Omental fat pad (tissue), 3 donors: ENCODE measurements at regions not wholly inside any gene's neighbourhood (a gene's known extent, or its start where the extent isn't known, plus 50 kb on each side); places are given as distances from the start of the nearest gene placed in this dataset.

ENCODE experiments used
- ATAC-seq: fragments of 150-250 bp; one replicate; pipeline ENCODE4 v1.9.1; 2016; ENCODE audit warnings: mild to moderate bottlenecking, moderate library complexity; ENCODE audit not compliant: low FRiP score
- DNase-seq: peaks from one replicate; pipeline ENCODE4 v3.0.0-alpha.2; 2019; ENCODE audit warnings: low spot score
- CTCF ChIP-seq, 3 donors: fragments of 450-650 bp; IDR thresholded peaks; one replicate each; pipeline ENCODE4 v1.5.1; 2016 to 2017; ENCODE audit warnings: antibody characterized with exemption in 3 of 3, mild to moderate bottlenecking in 3 of 3, moderate library complexity in 2 of 3

GRCh38 chr2:129152514-129152913, 827.0 kb upstream of the RAB6C start:
- no peak for TF ChIP-seq CTCF (IDR thresholded peaks at IDR 0.05)
- no peak for ATAC-seq

GRCh38 chr2:129160879-129161278, 818.6 kb upstream of the RAB6C start:
- no peak for TF ChIP-seq CTCF (IDR thresholded peaks at IDR 0.05)
- no peak for ATAC-seq
- DNase-seq = no peak

More at GRCh38 chr2:129152514-129152913, 827.0 kb upstream of the RAB6C start:
- DNase-seq = no peak

GRCh38 chr2:129164220-129164949, 815.1 kb upstream of the RAB6C start:
- no peak for ATAC-seq
- TF ChIP-seq CTCF (IDR thresholded peaks at IDR 0.05) = no peak
- no peak for DNase-seq

GRCh38 chr2:129165006-129165405, 814.5 kb upstream of the RAB6C start:
- peak; percentile 25 for ATAC-seq
- DNase-seq = no peak
- no peak for TF ChIP-seq CTCF (IDR thresholded peaks at IDR 0.05)

- DNase-seq (no peak), ATAC-seq (no peak)
- TF ChIP-seq CTCF (IDR thresholded peaks at IDR 0.05) = no peak
These were observed 812.0 kb upstream of the RAB6C start for GRCh38 chr2:129167456-129167855.

- ATAC-seq (no peak), DNase-seq (no peak)
These were observed 808.9 kb upstream of the RAB6C start for GRCh38 chr2:129170570-129170969.

More at GRCh38 chr2:129170570-129170969, 808.9 kb upstream of the RAB6C start:
- TF ChIP-seq CTCF (IDR thresholded peaks at IDR 0.05) = no peak
